T-helper 1 cell treated with Interleukin-12 subunit alpha and Interleukin-12 subunit beta and Interleukin-4 antibody, amounts not matched to agents 30 μg/mL and 1 μg/mL, for 36 hours (primary cell): ENCODE measurements at regions not wholly inside any gene's neighbourhood (a gene's known extent, or its start where the extent isn't known, plus 50 kb on each side); places are given as distances from the start of the nearest gene placed in this dataset.
"Not testable (repeated sequence)": the region's sequence is repeated elsewhere in the genome, so short reads cannot be mapped to it uniquely, and the experiment has no call there.

Source experiments
- H3K27ac Mint-ChIP-seq: one replicate; pipeline ENCODE4 v1.8.0; 2021; ENCODE audit warnings: mild to moderate bottlenecking, mixed read lengths
- H3K27me3 Mint-ChIP-seq: one replicate; pipeline ENCODE4 v1.8.0; 2021; ENCODE audit warnings: low read depth, mixed read lengths
- H3K36me3 Mint-ChIP-seq: one replicate; pipeline ENCODE4 v1.8.0; 2021; ENCODE audit warnings: low read depth, mixed read lengths
- H3K4me1 Mint-ChIP-seq: one replicate; pipeline ENCODE4 v1.8.0; 2021; ENCODE audit warnings: low read depth, mixed read lengths
- H3K4me3 Mint-ChIP-seq: one replicate; pipeline ENCODE4 v1.8.0; 2021; ENCODE audit warnings: mild to moderate bottlenecking, moderate library complexity, mixed read lengths
- H3K9me3 Mint-ChIP-seq: one replicate; pipeline ENCODE4 v1.8.0; 2021; ENCODE audit warnings: mixed read lengths

DNA sequence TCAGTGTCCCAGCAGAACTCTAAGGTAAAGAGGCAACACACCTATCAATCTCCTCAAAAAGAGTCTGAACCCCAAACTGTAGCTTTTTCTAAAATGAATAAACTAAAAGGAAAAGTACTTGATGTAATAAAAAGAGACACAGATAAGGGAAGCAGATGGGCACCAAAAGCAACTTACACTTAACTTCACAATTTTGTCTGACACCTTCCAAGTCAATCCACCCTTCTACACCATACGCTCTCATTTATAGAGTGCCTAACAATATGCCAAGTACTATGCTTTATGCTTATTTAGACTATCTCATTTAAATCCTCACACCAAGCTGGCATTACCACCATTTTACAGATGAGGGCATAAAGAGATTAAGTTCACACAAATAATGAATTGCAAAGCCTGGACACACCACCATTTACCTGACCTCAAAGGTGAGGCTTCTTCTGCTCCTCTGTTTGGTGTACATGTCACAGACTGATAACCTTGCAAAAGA is 90.6 kb upstream of the DST start:
- H3K4me3 Mint-ChIP-seq, result no peak overlapping the region
- H3K27me3 Mint-ChIP-seq, result peaks cover 4% of the 10 kb centered on the region
- H3K4me1 Mint-ChIP-seq, result no peaks in the 10 kb centered on the region

DNA sequence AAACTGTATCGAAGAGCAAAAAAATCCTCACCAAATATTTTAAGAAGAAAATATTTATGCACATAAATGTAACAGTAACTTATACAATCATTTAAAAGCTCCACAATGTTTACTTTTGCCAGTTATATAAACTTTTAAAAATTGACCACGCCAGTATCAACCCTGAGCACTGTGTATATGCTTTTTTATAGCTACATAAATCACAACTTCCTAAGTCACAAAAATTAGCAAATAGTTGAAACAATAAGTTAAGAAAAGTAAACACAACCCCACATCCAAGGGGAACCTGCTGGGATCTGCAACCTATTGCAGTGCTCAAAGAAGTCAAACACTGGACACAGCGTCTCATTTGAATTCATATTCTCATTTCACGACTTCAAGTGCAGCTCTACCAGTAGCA is 89.8 kb upstream of the DST start:
- Mint-ChIP-seq H3K9me3 (no peaks in the 10 kb centered on the region), H3K4me3 (no peak overlapping the region), H3K27ac (no peak overlapping the region), H3K4me1 (no peaks in the 10 kb centered on the region), H3K36me3 (no peaks in the 10 kb centered on the region), H3K27me3 (peaks cover 4% of the 10 kb centered on the region)

More for the DNA sequence above, 90.6 kb upstream of the DST start:
- Mint-ChIP-seq H3K9me3 (no peaks in the 10 kb centered on the region), H3K27ac (no peak overlapping the region), H3K36me3 (no peaks in the 10 kb centered on the region)

DNA sequence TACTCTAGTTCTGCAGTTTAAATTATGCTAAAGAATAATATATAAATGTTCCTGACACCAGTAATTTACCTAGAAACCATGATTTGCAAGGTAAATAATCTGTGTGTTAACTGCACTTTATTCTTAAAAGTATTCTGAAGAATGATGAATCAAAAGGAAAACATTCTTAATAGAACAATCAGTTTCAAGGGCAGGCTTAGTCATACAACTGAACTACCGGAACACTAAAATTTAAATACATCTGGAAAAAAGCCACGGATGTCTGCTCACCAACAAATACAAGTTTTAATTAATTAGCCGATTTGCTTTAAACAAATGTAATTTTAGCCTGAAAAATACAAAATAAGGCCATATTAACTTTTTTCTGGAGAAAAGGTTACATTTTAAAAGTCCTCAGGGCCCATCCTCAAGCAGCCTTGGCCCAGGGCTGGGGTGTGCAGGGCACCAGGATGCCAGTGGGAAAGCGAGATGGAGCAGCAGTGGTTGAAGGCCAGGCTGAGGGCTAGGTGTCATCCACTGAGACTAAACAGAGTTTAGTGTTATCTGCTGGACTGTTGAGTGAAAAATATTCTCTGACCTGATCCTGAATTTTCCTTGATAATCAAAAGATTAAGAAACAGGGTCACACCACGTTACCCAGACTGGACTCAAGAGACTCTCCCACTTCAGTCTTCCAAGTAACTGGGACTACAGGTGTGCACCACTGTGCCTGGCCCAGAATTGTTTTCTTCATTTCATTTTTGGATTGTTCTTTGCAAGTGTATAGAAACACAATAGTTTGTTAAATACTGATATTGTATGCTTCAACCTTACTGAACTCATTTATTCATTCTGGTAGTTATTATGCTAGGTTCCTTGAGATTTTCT is 88.2 kb upstream of the DST start:
- H3K4me1 Mint-ChIP-seq, result no peaks in the 10 kb centered on the region
- H3K27me3 Mint-ChIP-seq, result no peaks in the 10 kb centered on the region
- H3K36me3 Mint-ChIP-seq, result no peaks in the 10 kb centered on the region
- no peaks in the 10 kb centered on the region for H3K9me3 Mint-ChIP-seq
- H3K27ac Mint-ChIP-seq, result no peak overlapping the region
- no peak overlapping the region for H3K4me3 Mint-ChIP-seq

DNA sequence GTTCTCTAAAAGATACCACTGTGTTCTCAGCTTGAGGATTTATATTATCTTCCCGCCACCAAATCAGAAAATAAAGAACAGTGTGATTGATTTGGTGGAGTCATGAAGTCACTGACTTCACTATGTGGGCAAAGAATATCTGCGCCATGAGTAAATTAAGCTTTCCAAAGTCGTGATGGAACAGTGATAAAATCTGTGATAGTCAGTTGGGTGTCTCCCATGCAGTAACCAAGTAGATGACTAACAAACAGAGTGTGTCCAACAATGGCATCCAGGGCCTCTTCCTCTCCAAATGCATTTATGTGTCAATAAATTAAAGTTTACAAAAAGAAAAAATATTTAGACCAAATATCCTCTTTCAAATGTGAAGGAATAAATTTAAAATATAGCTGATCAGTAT is 87.0 kb upstream of the DST start:
- no peaks in the 10 kb centered on the region for H3K27me3 Mint-ChIP-seq
- no peak overlapping the region for H3K4me3 Mint-ChIP-seq
- no peaks in the 10 kb centered on the region for H3K9me3 Mint-ChIP-seq
- no peaks in the 10 kb centered on the region for H3K36me3 Mint-ChIP-seq
- no peaks in the 10 kb centered on the region for H3K4me1 Mint-ChIP-seq
- no peak overlapping the region for H3K27ac Mint-ChIP-seq

DNA sequence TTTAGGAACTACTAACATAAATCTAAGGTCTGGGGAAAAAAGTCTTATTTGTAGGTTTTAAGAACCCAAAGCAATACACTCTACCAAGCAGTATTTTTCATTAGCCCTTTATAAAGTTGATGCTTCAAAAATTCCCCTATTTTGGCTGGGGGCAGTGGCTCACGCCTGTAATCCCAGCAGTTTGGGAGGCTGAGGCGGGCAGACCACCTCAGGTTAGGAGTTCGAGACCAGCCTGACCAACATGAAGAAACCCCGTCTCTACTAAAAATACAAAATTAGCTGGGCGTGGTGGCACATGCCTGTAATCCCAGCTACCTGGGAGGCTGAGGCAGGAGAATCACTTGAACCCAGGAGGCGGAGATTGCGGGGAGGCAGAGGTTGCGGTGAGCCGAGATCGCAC is 86.5 kb upstream of the DST start:
- H3K9me3 Mint-ChIP-seq, H3K27me3 Mint-ChIP-seq, H3K36me3 Mint-ChIP-seq, H3K27ac Mint-ChIP-seq, H3K4me3 Mint-ChIP-seq, H3K4me1 Mint-ChIP-seq: not testable (repeated sequence)

DNA sequence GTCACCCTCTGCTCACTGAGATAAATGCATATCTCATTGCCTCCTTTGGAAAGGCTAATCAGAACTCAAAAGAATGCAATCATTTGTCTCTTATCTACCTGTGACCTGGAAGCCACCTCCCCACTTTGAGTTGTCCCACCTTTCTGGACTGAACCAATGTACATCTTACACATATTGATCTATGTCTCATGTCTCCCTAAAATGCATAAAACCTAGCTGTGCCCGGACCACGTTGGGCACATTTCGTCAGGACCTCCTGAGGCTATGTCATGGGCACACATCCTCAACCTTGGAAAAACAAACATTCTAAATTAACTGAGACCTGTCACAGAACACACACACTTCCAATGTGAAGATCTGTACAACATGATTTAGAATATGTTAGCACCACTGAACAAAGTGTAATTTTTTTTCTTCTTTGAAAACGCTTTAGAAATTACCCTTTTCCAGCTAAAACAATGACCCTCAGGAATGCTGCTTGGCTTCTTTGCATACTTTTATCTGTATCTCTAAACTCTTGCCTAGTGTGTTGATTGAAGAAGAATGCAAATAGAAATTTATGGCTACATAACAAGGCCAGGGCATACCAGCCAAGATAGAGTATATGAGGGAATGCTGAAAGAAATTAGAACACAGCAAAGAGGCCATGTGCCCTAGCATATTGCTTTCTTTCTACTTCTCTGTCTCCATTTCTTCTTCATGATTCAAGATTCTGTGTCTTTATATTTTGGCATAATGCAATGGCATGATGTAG is 84.6 kb upstream of the DST start:
- Mint-ChIP-seq H3K9me3 (no peaks in the 10 kb centered on the region), H3K4me3 (no peak overlapping the region), H3K36me3 (no peaks in the 10 kb centered on the region), H3K27me3 (no peaks in the 10 kb centered on the region), H3K4me1 (no peaks in the 10 kb centered on the region), H3K27ac (no peak overlapping the region)

DNA sequence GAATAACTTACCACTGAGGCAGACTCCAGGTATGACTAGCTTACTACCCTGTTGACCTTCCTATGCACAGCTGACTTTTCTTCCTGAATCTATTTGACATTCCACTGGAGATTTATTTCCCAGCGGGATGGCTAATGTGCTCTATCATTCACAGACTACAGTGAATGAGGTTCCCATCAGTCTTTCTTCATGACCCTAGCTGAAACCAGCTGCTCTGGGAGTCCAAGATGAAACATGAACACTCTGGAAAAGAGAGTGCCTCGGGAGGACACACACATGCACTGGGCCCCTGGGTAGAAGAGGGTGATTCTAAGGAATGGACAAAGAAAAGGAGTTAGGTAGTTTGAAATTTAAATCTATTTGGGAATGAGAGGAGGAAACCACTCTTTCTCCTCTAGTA is 82.6 kb upstream of the DST start:
- no peaks in the 10 kb centered on the region for H3K9me3 Mint-ChIP-seq
- no peak overlapping the region for H3K27ac Mint-ChIP-seq
- H3K36me3 Mint-ChIP-seq, result no peaks in the 10 kb centered on the region
- no peaks in the 10 kb centered on the region for H3K27me3 Mint-ChIP-seq
- H3K4me3 Mint-ChIP-seq, result no peak overlapping the region
- no peaks in the 10 kb centered on the region for H3K4me1 Mint-ChIP-seq

DNA sequence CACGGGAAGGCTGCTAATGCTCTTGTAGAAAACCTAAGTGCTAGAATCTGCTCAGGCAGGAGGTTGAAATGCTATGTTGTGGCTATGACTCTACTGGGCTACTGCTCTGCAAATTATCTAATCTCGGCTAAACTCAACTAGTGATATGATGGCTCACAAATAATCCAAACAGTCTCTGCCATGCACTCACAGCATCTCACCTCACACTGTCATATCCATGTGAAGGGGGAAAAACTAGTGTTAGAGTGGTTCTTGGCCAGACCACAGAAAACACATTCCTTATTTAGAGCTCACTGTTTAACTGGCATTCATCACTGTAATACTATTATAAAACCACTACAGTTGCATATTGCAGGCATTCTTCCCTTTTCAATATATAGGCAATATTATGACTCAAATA is 81.8 kb upstream of the DST start:
- H3K4me1 Mint-ChIP-seq, result no peaks in the 10 kb centered on the region
- H3K4me3 Mint-ChIP-seq, result no peak overlapping the region
- H3K27ac Mint-ChIP-seq, result no peak overlapping the region
- no peaks in the 10 kb centered on the region for H3K36me3 Mint-ChIP-seq
- no peaks in the 10 kb centered on the region for H3K9me3 Mint-ChIP-seq
- no peaks in the 10 kb centered on the region for H3K27me3 Mint-ChIP-seq

DNA sequence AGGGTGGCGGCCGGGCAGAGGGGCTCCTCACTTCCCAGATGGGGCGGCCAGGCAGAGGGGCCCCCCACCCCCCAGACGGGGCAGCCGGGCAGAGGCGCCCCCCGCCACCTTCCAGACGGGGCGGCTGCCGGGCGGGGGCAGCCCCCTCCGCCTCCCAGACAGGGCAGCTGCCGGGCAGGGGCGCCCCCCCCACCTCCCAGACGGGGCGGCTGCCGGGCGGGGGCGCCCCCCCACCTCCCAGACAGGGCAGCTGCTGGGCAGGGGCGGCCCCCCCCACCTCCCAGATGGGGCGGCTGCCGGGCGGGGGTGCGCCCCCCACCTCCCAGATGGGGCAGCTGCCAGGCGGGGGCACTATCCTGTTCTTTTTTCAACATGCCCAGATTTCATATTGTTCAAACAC is 78.2 kb upstream of the DST start:
- H3K4me1 Mint-ChIP-seq, result no peaks in the 10 kb centered on the region
- H3K36me3 Mint-ChIP-seq, result no peaks in the 10 kb centered on the region
- H3K27me3 Mint-ChIP-seq, result peaks cover 4% of the 10 kb centered on the region
- no peaks in the 10 kb centered on the region for H3K9me3 Mint-ChIP-seq
- H3K27ac Mint-ChIP-seq, result no peak overlapping the region
- no peak overlapping the region for H3K4me3 Mint-ChIP-seq

DNA sequence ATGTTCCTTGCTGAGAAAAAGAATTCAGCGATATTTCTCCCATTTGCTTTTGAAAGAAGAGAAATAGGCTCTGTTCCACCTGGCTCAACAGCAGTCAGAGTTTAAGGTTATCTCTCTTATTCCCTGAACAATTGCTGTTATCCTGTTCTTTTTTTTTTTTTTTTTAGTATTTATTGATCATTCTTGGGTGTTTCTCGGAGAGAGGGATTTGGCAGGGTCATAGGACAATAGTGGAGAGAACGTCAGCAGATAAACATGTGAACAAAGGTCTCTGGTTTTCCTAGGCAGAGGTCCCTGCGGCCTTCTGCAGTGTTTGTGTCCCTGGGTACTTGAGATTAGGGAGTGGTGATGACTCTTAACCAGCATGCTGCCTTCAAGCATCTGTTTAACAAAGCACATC is 77.5 kb upstream of the DST start:
- H3K4me1 Mint-ChIP-seq, H3K36me3 Mint-ChIP-seq, H3K9me3 Mint-ChIP-seq, H3K27ac Mint-ChIP-seq, H3K4me3 Mint-ChIP-seq, H3K27me3 Mint-ChIP-seq: not testable (repeated sequence)

GRCh38 chr6:56719315-56720058 is 76.8 kb upstream of the DST start:
- not testable (repeated sequence) for H3K27me3 Mint-ChIP-seq, H3K4me1 Mint-ChIP-seq, H3K36me3 Mint-ChIP-seq, H3K9me3 Mint-ChIP-seq, H3K4me3 Mint-ChIP-seq, H3K27ac Mint-ChIP-seq

GRCh38 chr6:56718236-56718635 is 75.5 kb upstream of the DST start:
- no peak overlapping the region for H3K4me3 Mint-ChIP-seq
- H3K27ac Mint-ChIP-seq, result no peak overlapping the region
- H3K9me3 Mint-ChIP-seq, result no peaks in the 10 kb centered on the region
- no peaks in the 10 kb centered on the region for H3K36me3 Mint-ChIP-seq
- no peaks in the 10 kb centered on the region for H3K4me1 Mint-ChIP-seq
- peaks cover 6% of the 10 kb centered on the region for H3K27me3 Mint-ChIP-seq

- H3K9me3 Mint-ChIP-seq, result no peaks in the 10 kb centered on the region
- H3K27me3 Mint-ChIP-seq, result peaks cover 10% of the 10 kb centered on the region
- H3K36me3 Mint-ChIP-seq, result no peaks in the 10 kb centered on the region
- no peak overlapping the region for H3K4me3 Mint-ChIP-seq
- no peaks in the 10 kb centered on the region for H3K4me1 Mint-ChIP-seq
- no peak overlapping the region for H3K27ac Mint-ChIP-seq
Observed at GRCh38 chr6:56716229-56716628, 73.5 kb upstream of the DST start.

- Mint-ChIP-seq H3K36me3 (no peaks in the 10 kb centered on the region), H3K27ac (no peak overlapping the region), H3K27me3 (peaks cover 10% of the 10 kb centered on the region), H3K4me1 (no peaks in the 10 kb centered on the region), H3K4me3 (no peak overlapping the region), H3K9me3 (no peaks in the 10 kb centered on the region)
Observed at GRCh38 chr6:56715741-56716140, 73.1 kb upstream of the DST start.
